ENCODE measurements at regions not wholly inside any gene's neighbourhood (a gene's known extent, or its start where the extent isn't known, plus 50 kb on each side); places are given as distances from the start of the nearest gene placed in this dataset.

- DNase-seq (ENCODE audit: low read depth in 2 of 2) = no peak
These were observed 174.9 kb downstream of the QDPR start for GRCh38 chr4:17336986-17337385.

- peak; percentile 30 to 49 for DNase-seq (ENCODE audit: low read depth in 2 of 2)
These were observed 175.3 kb downstream of the QDPR start for GRCh38 chr4:17336524-17336961.

- DNase-seq (ENCODE audit: low read depth in 2 of 2) = no peak
These were observed 175.8 kb downstream of the QDPR start for GRCh38 chr4:17336069-17336468.

GRCh38 chr4:17335371-17335770 is 176.5 kb downstream of the QDPR start:
- DNase-seq (ENCODE audit: low read depth in 2 of 2) = peak in 1 of 2 donors; percentile 4

GRCh38 chr4:17332478-17332877 is 179.4 kb downstream of the QDPR start:
- no peak for DNase-seq (ENCODE audit: low read depth in 2 of 2)

- DNase-seq (ENCODE audit: low read depth in 2 of 2) = no peak
These were observed 182.8 kb downstream of the QDPR start for GRCh38 chr4:17329046-17329445.

GRCh38 chr4:17328141-17328815 is 183.6 kb downstream of the QDPR start:
- no peak for DNase-seq (ENCODE audit: low read depth in 2 of 2)

GRCh38 chr4:17327591-17327990 is 184.3 kb downstream of the QDPR start:
- no peak for DNase-seq (ENCODE audit: low read depth in 2 of 2)

GRCh38 chr4:17326756-17327155 is 185.1 kb downstream of the QDPR start:
- DNase-seq (ENCODE audit: low read depth in 2 of 2) = no peak

- no peak for DNase-seq (ENCODE audit: low read depth in 2 of 2)
These were observed 186.8 kb downstream of the QDPR start for GRCh38 chr4:17325098-17325497.

GRCh38 chr4:17324386-17324830 is 187.5 kb downstream of the QDPR start:
- peak; percentile 12 to 20 for DNase-seq (ENCODE audit: low read depth in 2 of 2)

GRCh38 chr4:17323554-17324385 is 188.1 kb downstream of the QDPR start:
- DNase-seq (ENCODE audit: low read depth in 2 of 2) = no peak

- DNase-seq (ENCODE audit: low read depth in 2 of 2) = no peak
These were observed 189.4 kb downstream of the QDPR start for GRCh38 chr4:17322514-17322913.

- no peak for DNase-seq (ENCODE audit: low read depth in 2 of 2)
These were observed 191.8 kb downstream of the QDPR start for GRCh38 chr4:17320046-17320445.

GRCh38 chr4:17317526-17317925 is 194.4 kb downstream of the QDPR start:
- no peak for DNase-seq (ENCODE audit: low read depth in 2 of 2)

- DNase-seq (ENCODE audit: low read depth in 2 of 2) = no peak
These were observed 195.3 kb downstream of the QDPR start for GRCh38 chr4:17316566-17316965.

- DNase-seq (ENCODE audit: low read depth in 2 of 2) = no peak
These were observed 196.4 kb downstream of the QDPR start for GRCh38 chr4:17315459-17315858.

- no peak for DNase-seq (ENCODE audit: low read depth in 2 of 2)
These were observed 198.7 kb downstream of the QDPR start for GRCh38 chr4:17313194-17313593.

GRCh38 chr4:17310269-17310652 is 201.6 kb downstream of the QDPR start:
- no peak for DNase-seq (ENCODE audit: low read depth in 2 of 2)

GRCh38 chr4:17309567-17310268 is 202.2 kb downstream of the QDPR start:
- DNase-seq (ENCODE audit: low read depth in 2 of 2) = no peak

GRCh38 chr4:17301869-17302268 is 210.0 kb downstream of the QDPR start:
- no peak for DNase-seq (ENCODE audit: low read depth in 2 of 2)

- no peak for DNase-seq (ENCODE audit: low read depth in 2 of 2)
These were observed 210.6 kb downstream of the QDPR start for GRCh38 chr4:17301266-17301665.

Data from stimulated activated CD8-positive, alpha-beta memory T cell treated with anti-CD3 and anti-CD28 coated beads, Interleukin-2, amount 100 ng/mL, for 48 hours (primary cell).